Colonic mucosa (tissue), 4 donors: ENCODE measurements at regions not wholly inside any gene's neighbourhood (a gene's known extent, or its start where the extent isn't known, plus 50 kb on each side); places are given as distances from the start of the nearest gene placed in this dataset.

Experiments
- DNase-seq: peaks from one replicate; pipeline ENCODE4 v3.0.0-alpha.2; 2020
- H3K27ac ChIP-seq: fragments of 200-600 bp; one replicate; pipeline ENCODE4 v1.8.0; 2021
- H3K27me3 ChIP-seq: fragments of 200-600 bp; one replicate; pipeline ENCODE4 v1.8.0; 2021
- H3K36me3 ChIP-seq: fragments of 200-600 bp; one replicate; pipeline ENCODE4 v1.8.0; 2021
- H3K4me1 ChIP-seq: fragments of 200-600 bp; one replicate; pipeline ENCODE4 v1.8.0; 2021; ENCODE audit warnings: mild to moderate bottlenecking
- H3K4me3 ChIP-seq: fragments of 200-600 bp; one replicate; pipeline ENCODE4 v1.8.0; 2021
- H3K9ac ChIP-seq, 2 donors: one replicate each; pipeline ENCODE4 v1.7.0; 2013; ENCODE audit warnings: control low read depth in 2 of 2, low read depth in 2 of 2, low read length in 2 of 2
- H3K9me3 ChIP-seq: fragments of 200-600 bp; one replicate; pipeline ENCODE4 v1.8.0; 2021
- intact Hi-C: fragments of 100-400 bp; cut with DNase I; formaldehyde crosslinking; loops from one replicate; pipeline ENCODE4 v1.14.1; 2022
- TF ChIP-seq, protein P1 (sequence below): fragments of 200-600 bp; IDR thresholded peaks from one replicate; pipeline ENCODE4 v1.8.0; 2022; ENCODE audit warnings: antibody characterized with exemption, mild to moderate bottlenecking
- donor health status: healthy.
- donor health status: DM: no; HTN: no; CAD: no.
- donor health status: DM: no; HTN: no; CAD: no.

DNA sequence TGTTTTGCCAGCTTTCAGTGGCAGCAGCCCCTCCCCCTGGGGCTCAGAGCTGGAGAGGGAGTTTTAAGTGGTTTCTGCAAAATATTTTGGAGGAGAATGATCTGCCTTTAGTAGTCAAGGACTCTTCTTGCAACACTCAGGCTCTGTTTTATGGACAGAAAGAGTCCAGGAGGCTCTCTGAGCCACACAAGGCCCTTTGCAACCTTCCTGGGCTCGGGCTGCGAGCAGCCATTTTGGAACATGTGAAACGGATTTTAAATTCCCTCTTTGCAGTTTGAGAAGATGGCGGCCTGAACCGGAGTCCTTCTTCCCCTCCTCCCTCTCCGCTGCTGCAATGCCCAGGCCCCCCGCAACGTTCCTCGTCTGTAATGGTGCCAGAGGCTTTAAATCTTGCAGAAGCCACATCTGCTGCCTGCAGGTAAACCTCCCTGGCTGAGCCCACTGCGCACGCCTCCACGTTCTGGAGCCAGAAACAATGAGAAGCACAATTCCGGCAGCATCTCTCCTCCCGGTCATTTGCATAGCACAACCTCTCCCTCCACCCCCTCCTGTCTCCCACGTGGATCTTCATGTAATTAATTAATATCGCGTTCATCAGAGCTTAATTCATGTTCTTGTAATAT lies 386.1 kb downstream of the SEC14L1 start:
- Histone ChIP-seq H3K4me1 (no peaks in the 10 kb centered on the region), H3K36me3 (no peaks in the 10 kb centered on the region), H3K27ac (no peak overlapping the region), H3K27me3 (peaks cover 15% of the 10 kb centered on the region), H3K9me3 (no peaks in the 10 kb centered on the region), H3K4me3 (no peak overlapping the region), H3K9ac (no peak overlapping the region)
- intact Hi-C loops: no loop called here
- TF ChIP-seq, protein P1, sequence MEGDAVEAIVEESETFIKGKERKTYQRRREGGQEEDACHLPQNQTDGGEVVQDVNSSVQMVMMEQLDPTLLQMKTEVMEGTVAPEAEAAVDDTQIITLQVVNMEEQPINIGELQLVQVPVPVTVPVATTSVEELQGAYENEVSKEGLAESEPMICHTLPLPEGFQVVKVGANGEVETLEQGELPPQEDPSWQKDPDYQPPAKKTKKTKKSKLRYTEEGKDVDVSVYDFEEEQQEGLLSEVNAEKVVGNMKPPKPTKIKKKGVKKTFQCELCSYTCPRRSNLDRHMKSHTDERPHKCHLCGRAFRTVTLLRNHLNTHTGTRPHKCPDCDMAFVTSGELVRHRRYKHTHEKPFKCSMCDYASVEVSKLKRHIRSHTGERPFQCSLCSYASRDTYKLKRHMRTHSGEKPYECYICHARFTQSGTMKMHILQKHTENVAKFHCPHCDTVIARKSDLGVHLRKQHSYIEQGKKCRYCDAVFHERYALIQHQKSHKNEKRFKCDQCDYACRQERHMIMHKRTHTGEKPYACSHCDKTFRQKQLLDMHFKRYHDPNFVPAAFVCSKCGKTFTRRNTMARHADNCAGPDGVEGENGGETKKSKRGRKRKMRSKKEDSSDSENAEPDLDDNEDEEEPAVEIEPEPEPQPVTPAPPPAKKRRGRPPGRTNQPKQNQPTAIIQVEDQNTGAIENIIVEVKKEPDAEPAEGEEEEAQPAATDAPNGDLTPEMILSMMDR: no peak
- no peak for DNase-seq

DNA sequence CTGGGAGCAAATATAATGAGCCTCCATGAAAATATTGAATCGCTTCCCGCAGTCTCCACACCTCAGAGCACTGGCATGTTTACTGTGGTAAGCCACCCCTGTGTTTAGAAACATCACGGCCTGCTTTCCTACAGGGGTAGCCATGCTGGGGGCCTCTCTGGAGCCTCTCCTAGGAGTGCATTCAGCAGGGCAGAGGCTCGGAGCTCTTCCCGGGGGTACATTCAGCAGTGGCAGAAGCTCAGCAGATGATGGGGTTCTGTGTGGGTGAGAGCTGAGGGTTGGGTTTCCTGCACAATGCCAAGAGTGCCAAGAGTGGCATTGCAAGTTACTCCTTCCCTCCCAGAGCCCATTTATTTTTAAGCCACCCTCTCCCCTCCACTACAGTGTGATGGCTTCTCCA lies 386.6 kb downstream of the SEC14L1 start:
- no peaks in the 10 kb centered on the region for H3K9me3 ChIP-seq
- H3K9ac ChIP-seq: no peak overlapping the region
- no peak overlapping the region for H3K27ac ChIP-seq
- TF ChIP-seq, protein P1: no peak
- no peaks in the 10 kb centered on the region for H3K4me1 ChIP-seq
- H3K4me3 ChIP-seq: no peak overlapping the region
- peaks cover 15% of the 10 kb centered on the region for H3K27me3 ChIP-seq
- DNase-seq: no peak
- intact Hi-C loops: no loop called here
- no peaks in the 10 kb centered on the region for H3K36me3 ChIP-seq

DNA sequence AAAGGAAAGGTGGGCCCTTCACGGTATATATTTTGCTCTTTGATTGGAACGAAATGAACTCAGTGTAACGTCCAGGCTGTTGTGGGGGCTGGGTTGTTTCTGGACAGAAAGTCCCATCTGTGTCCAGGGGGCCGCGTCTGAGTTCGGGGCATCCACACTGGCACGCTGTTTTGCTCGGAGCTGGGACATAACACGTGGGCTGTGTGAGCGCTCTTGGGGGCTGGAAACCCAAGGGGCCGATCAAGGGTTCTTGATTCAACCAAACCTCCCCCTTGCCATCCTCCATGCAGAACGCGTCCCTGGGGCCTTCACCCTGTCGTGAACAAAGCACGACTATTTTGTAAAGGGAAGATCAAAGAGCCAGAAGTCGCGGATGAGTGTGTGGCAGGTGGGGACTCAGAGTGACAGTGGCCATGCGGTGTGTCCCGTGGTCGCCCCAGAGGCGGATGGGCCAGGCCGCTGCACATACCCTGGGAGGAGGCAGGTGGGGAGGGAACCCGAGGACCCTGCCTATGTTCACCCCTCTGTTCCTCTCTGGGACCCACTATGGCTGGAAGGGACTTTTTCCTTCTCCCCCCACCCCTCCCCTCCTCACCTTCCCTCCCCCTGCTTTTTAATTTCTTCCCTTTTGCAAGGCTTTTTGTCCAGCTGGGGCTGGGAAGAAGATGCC lies 387.2 kb downstream of the SEC14L1 start:
- intact Hi-C loops: no loop called here
- Histone ChIP-seq H3K4me1 (no peaks in the 10 kb centered on the region), H3K36me3 (no peaks in the 10 kb centered on the region), H3K27ac (no peak overlapping the region), H3K9me3 (no peaks in the 10 kb centered on the region), H3K4me3 (no peak overlapping the region), H3K27me3 (peaks cover 15% of the 10 kb centered on the region), H3K9ac (no peak overlapping the region)
- no peak for DNase-seq
- TF ChIP-seq, protein P1: no peak

DNA sequence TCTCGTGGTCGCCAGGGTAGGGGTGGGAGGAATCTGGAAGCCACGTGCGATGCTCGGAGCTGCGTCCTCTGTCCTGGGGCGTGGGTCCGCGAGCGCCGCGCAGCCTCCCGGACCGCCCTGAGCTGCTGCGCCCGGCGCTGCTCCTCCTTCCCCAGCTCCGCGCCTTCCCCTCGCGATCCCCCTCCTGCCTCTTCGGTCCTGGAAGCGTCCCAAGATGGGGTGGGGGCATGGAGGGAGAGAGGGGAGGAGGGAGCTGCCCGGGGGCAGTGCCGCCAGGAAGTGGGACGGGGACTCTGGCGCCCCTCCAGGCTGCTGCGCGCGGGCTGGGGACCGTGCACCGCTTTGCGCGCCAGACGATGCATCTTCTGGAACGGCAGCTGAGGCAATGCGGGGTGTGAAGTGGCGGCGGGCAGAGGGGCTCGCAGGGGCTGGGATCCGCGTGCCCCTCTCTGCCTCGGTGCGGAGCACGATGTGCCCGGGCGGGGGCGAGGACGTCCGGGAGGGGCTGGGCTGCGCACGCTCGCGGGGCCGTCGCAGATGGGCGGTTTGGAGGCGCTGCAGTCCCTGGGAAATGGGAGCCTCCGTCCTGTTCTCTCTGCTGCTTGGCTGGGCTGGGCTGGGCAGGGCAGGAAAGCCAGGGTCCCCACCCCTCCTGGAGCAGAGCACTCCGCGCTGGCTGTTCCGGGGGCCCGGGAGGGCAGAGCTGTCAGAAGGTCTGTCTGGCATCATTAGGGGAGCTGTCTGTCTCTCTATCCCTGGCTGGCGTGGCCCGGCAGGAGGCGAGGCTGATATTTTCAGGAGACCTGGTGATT lies 388.0 kb downstream of the SEC14L1 start:
- no peaks in the 10 kb centered on the region for H3K4me1 ChIP-seq
- no peak for DNase-seq
- no peaks in the 10 kb centered on the region for H3K36me3 ChIP-seq
- H3K27ac ChIP-seq: no peak overlapping the region
- no peaks in the 10 kb centered on the region for H3K9me3 ChIP-seq
- H3K9ac ChIP-seq: no peak overlapping the region
- intact Hi-C loops: no loop called here
- H3K27me3 ChIP-seq: peaks cover 15% of the 10 kb centered on the region
- TF ChIP-seq, protein P1: no peak
- no peak overlapping the region for H3K4me3 ChIP-seq

DNA sequence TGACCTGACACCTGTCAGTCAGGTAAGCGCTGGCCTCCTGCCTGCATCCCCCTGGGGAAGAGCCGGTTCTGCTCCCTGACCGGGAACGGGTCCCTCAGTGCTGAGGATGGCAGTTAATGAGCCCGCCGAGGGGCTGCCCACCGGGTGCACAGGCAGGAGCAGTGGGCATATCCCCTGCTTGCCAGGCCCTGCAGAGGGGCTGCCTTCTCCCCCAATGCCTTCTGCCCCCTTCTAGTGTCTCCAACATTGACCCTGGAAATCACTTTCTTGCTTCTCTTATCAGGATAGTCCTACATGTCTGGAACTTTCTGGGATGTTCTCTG lies 388.5 kb downstream of the SEC14L1 start:
- Histone ChIP-seq H3K4me1 (no peaks in the 10 kb centered on the region), H3K9me3 (no peaks in the 10 kb centered on the region), H3K4me3 (no peak overlapping the region), H3K27ac (no peak overlapping the region), H3K9ac (no peak overlapping the region), H3K27me3 (peaks cover 15% of the 10 kb centered on the region), H3K36me3 (no peaks in the 10 kb centered on the region)
- intact Hi-C loops: no loop called here
- TF ChIP-seq, protein P1: no peak
- no peak for DNase-seq
